ENCODE measurements at regions not wholly inside any gene's neighbourhood (a gene's known extent, or its start where the extent isn't known, plus 50 kb on each side); places are given as distances from the start of the nearest gene placed in this dataset.

DNA sequence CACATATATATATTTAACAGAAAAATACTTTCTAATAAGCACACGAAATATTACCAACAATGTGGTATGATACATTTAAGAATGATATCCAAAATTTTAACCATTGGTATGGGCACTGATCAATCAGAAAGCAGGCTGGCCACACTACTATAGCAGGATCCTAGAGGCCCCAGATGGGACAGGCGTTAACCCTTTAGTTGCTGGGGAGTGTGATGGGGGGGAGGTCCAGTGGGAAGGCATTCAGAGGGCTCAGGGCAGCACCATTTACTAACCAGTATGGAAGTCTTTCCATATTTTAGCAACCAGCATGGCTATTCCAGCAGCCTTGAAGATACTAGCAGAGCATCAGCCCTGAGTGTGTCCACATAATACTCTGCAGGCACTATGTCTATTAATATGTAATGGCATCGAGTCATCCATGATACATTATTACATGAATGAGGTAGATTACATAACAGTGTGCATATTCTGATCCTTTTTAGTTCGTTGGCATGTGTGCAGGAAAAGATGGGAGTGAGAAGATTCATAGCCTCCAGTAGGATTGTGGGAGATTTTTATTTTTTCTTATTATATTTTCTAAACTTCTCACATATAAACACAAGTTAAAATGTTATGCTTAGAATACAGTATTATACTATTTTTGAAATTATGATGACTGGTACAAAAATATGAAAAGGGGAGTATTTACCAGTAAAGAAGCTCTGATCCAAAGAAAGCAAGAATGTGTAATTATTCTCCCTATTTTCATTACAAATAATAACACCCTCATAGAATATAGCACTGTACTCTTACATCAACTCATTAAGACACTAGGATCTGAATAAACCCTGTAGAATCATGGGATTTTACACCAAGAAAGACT is 78.9 kb downstream of the FAM217A start (continued):
- TF ChIP-seq ZNF532 (CRISPR knock-in tag; IDR thresholded peaks at IDR 0.05; ENCODE audit: borderline replicate concordance) (no peak), KAT7 (CRISPR knock-in tag; IDR thresholded peaks at IDR 0.05; ENCODE audit: borderline replicate concordance) (no peak), JAZF1 (CRISPR knock-in tag; IDR thresholded peaks at IDR 0.05) (no peak), ZNF317 (CRISPR knock-in tag; IDR thresholded peaks at IDR 0.05; ENCODE audit: borderline replicate concordance, low read depth) (no peak)
- TF ChIP-seq, protein P1, sequence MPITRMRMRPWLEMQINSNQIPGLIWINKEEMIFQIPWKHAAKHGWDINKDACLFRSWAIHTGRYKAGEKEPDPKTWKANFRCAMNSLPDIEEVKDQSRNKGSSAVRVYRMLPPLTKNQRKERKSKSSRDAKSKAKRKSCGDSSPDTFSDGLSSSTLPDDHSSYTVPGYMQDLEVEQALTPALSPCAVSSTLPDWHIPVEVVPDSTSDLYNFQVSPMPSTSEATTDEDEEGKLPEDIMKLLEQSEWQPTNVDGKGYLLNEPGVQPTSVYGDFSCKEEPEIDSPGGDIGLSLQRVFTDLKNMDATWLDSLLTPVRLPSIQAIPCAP (CRISPR knock-in tag; IDR thresholded peaks at IDR 0.05), result no peak

DNA sequence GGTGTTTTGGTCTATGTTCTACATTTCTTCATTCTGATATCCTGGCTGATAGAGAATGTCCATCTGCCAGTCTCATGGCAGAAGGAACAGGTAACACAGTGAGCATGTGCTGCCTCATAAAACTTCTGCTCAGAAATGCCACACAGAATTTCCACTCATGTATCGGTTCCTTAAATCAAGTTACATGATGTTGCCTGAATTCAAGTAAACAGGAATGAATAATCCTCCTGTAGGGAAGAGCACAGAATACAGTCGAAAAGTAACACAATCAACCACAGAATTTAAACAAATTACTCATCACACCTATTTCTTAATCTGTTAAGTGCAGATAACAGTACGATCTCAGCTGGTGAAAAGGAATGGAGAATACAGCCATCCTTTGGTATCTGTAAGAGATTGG is 74.7 kb downstream of the FAM217A start:
- ATAC-seq (no peak), DNase-seq (ENCODE audit: low spot score) (no peak)
- ChIA-PET POLR2A (interaction anchor here (1.2 kb wide), 1 partner anchor 42 kb away, joined by 3 read pairs; no protein-coding TSS in a partner anchor), CTCF (no interaction called here)
- H3K27me3 Mint-ChIP-seq (ENCODE audit: low read depth), result no peaks in the 10 kb centered on the region
- H3K9me3 Mint-ChIP-seq, result no peaks in the 10 kb centered on the region
- H3K27ac Mint-ChIP-seq, result no peak overlapping the region
- H3K4me3 Mint-ChIP-seq, result no peak overlapping the region
- peaks cover 6% of the 10 kb centered on the region; the same call in 1 of the 2 replicates for H3K4me1 Mint-ChIP-seq
- TF ChIP-seq, protein P2, sequence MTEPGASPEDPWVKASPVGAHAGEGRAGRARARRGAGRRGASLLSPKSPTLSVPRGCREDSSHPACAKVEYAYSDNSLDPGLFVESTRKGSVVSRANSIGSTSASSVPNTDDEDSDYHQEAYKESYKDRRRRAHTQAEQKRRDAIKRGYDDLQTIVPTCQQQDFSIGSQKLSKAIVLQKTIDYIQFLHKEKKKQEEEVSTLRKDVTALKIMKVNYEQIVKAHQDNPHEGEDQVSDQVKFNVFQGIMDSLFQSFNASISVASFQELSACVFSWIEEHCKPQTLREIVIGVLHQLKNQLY (CRISPR knock-in tag; IDR thresholded peaks at IDR 0.05), result no peak
- TF ChIP-seq GRHL2 (CRISPR knock-in tag; IDR thresholded peaks at IDR 0.05; ENCODE audit: insufficient replicate concordance, severe bottlenecking), result no peak
- TF ChIP-seq, protein P3, sequence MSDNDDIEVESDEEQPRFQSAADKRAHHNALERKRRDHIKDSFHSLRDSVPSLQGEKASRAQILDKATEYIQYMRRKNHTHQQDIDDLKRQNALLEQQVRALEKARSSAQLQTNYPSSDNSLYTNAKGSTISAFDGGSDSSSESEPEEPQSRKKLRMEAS (CRISPR knock-in tag; IDR thresholded peaks at IDR 0.05), result no peak
- TF ChIP-seq, protein P4, sequence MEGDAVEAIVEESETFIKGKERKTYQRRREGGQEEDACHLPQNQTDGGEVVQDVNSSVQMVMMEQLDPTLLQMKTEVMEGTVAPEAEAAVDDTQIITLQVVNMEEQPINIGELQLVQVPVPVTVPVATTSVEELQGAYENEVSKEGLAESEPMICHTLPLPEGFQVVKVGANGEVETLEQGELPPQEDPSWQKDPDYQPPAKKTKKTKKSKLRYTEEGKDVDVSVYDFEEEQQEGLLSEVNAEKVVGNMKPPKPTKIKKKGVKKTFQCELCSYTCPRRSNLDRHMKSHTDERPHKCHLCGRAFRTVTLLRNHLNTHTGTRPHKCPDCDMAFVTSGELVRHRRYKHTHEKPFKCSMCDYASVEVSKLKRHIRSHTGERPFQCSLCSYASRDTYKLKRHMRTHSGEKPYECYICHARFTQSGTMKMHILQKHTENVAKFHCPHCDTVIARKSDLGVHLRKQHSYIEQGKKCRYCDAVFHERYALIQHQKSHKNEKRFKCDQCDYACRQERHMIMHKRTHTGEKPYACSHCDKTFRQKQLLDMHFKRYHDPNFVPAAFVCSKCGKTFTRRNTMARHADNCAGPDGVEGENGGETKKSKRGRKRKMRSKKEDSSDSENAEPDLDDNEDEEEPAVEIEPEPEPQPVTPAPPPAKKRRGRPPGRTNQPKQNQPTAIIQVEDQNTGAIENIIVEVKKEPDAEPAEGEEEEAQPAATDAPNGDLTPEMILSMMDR (IDR thresholded peaks at IDR 0.05), result no peak
- no peak for TF ChIP-seq OVOL2 (CRISPR knock-in tag; IDR thresholded peaks at IDR 0.05; ENCODE audit: borderline replicate concordance)
- TF ChIP-seq ESRRA (CRISPR knock-in tag; IDR thresholded peaks at IDR 0.05; ENCODE audit: borderline replicate concordance), result no peak
- no peak for TF ChIP-seq JAZF1 (CRISPR knock-in tag; IDR thresholded peaks at IDR 0.05)
- TF ChIP-seq GTF2I (CRISPR knock-in tag; conservative IDR thresholded peaks at IDR 0.05), result no peak
- TF ChIP-seq FOXK1 (CRISPR knock-in tag; IDR thresholded peaks at IDR 0.05), result no peak
- TF ChIP-seq, protein P5, sequence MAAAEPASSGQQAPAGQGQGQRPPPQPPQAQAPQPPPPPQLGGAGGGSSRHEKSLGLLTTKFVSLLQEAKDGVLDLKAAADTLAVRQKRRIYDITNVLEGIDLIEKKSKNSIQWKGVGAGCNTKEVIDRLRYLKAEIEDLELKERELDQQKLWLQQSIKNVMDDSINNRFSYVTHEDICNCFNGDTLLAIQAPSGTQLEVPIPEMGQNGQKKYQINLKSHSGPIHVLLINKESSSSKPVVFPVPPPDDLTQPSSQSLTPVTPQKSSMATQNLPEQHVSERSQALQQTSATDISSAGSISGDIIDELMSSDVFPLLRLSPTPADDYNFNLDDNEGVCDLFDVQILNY (CRISPR knock-in tag; IDR thresholded peaks at IDR 0.05), result no peak
- TF ChIP-seq USF2 (CRISPR knock-in tag; IDR thresholded peaks at IDR 0.05), result no peak
- TF ChIP-seq NFE2L1 (CRISPR knock-in tag; IDR thresholded peaks at IDR 0.05), result no peak
- TF ChIP-seq, protein P6, sequence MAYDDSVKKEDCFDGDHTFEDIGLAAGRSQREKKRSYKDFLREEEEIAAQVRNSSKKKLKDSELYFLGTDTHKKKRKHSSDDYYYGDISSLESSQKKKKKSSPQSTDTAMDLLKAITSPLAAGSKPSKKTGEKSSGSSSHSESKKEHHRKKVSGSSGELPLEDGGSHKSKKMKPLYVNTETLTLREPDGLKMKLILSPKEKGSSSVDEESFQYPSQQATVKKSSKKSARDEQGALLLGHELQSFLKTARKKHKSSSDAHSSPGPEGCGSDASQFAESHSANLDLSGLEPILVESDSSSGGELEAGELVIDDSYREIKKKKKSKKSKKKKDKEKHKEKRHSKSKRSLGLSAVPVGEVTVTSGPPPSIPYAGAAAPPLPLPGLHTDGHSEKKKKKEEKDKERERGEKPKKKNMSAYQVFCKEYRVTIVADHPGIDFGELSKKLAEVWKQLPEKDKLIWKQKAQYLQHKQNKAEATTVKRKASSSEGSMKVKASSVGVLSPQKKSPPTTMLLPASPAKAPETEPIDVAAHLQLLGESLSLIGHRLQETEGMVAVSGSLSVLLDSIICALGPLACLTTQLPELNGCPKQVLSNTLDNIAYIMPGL (CRISPR knock-in tag; IDR thresholded peaks at IDR 0.05), result no peak
- no peak for TF ChIP-seq ELF4 (CRISPR knock-in tag; IDR thresholded peaks at IDR 0.05; ENCODE audit: low read depth)
- TF ChIP-seq, protein P7, sequence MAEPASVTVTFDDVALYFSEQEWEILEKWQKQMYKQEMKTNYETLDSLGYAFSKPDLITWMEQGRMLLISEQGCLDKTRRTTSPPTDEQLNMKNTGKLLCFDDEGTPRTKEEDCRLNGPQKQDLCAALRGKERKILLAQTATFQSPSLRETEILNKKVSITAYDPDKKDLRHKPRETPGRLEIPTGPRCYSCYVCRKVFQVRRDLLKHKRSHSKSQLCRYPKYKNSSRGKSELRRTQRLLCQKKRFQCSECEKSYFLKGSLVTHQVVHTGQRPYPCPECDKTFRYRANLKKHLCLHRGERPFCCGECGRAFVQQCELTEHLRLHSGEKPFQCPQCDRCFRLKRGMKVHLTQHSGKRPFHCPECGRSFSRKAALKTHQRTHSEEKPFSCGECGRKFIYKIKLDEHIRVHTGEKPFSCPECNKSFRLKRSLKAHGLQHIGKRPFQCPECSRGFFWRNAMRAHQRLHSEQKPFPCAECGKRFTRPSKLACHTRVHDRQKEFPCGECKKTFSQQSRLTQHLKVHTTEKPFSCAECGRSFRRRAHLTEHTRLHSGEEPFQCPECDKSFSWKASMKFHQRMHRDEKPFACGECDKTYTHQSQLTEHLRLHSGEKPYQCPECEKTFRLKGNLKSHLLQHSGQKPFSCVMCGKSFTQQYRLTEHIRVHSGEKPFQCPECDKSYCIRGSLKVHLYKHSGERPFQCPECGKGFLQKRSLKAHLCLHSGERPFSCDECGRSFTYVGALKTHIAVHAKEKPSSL (CRISPR knock-in tag; conservative IDR thresholded peaks at IDR 0.05), result no peak
- no peaks in the 10 kb centered on the region for H3K36me3 Mint-ChIP-seq

Data from WTC11 (cell line).